GM13977 (cell line): ENCODE measurements at regions not wholly inside any gene's neighbourhood (a gene's known extent, or its start where the extent isn't known, plus 50 kb on each side); places are given as distances from the start of the nearest gene placed in this dataset.
"Not testable (repeated sequence)": the region's sequence is repeated elsewhere in the genome, so short reads cannot be mapped to it uniquely, and the experiment has no call there.

Source experiments
- DNase-seq: peaks from one replicate; pipeline ENCODE4 v3.0.0; 2012; ENCODE audit warnings: low spot score
- in situ Hi-C: fragments of 300-500 bp; cut with MboI; formaldehyde crosslinking; loops from one replicate; pipeline ENCODE4 v1.12.0; 2022; ENCODE audit warnings: low sequenced_read_pairs, low pct_unique_long_range_greater_than_20kb, mixed read lengths, inconsistent platforms; ENCODE audit not compliant: unreplicated experiment
- TF ChIP-seq, protein P1 (sequence below): IDR thresholded peaks from 2 replicates; pipeline ENCODE4 v1.5.1; 2012; ENCODE audit warnings: mild to moderate bottlenecking, control low read depth; ENCODE audit not compliant: insufficient read depth; ENCODE audit errors: extremely low read depth, missing control alignments

DNA sequence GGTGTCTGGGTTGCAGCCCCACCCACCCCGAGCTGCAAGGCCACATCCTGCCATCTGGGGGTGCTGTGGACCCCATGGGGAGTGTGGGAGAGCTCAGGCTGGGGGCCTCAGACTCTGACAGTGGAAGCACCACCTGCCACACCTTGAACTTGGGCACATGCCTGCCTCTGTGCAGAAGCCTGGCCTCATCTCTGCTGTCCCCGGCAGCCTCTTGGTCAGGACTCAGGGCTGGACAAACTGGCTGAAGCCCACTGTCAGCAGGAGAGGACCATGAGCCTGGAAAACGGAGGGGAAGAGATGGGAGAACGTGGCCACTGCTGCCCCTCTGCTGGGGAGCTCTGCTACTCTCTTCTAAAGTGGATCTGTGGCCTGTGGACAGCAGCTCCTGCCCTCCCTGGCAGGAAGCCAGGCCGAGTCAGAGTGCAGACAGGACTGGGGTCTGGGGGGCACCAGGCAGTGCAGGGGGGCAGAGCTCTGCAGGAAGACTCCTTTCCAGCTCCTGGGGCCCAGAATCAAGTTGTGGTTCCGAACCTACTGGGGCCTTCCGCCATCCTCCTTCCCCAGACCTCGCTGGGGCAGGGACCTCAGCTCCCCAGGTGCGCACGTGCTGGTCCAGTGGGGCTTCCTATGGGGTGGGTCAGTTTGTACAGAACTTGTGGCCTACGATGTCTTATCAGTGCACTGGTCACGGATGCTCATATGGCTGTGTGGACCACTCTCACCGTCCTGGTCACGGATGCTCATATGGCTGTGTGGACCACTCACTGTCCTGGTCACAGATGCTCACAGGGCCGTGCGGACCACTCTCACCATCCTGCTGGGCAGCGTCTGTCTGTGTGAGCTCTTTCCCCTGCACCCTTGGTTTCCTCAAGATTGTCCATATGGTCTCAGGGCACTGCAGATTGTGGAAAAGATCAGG, 207.7 kb downstream of the LAT start:
- TF ChIP-seq, protein P1, sequence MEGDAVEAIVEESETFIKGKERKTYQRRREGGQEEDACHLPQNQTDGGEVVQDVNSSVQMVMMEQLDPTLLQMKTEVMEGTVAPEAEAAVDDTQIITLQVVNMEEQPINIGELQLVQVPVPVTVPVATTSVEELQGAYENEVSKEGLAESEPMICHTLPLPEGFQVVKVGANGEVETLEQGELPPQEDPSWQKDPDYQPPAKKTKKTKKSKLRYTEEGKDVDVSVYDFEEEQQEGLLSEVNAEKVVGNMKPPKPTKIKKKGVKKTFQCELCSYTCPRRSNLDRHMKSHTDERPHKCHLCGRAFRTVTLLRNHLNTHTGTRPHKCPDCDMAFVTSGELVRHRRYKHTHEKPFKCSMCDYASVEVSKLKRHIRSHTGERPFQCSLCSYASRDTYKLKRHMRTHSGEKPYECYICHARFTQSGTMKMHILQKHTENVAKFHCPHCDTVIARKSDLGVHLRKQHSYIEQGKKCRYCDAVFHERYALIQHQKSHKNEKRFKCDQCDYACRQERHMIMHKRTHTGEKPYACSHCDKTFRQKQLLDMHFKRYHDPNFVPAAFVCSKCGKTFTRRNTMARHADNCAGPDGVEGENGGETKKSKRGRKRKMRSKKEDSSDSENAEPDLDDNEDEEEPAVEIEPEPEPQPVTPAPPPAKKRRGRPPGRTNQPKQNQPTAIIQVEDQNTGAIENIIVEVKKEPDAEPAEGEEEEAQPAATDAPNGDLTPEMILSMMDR: peak; percentile 19
- no peak for DNase-seq
- in situ Hi-C loops: no loop called here

DNA sequence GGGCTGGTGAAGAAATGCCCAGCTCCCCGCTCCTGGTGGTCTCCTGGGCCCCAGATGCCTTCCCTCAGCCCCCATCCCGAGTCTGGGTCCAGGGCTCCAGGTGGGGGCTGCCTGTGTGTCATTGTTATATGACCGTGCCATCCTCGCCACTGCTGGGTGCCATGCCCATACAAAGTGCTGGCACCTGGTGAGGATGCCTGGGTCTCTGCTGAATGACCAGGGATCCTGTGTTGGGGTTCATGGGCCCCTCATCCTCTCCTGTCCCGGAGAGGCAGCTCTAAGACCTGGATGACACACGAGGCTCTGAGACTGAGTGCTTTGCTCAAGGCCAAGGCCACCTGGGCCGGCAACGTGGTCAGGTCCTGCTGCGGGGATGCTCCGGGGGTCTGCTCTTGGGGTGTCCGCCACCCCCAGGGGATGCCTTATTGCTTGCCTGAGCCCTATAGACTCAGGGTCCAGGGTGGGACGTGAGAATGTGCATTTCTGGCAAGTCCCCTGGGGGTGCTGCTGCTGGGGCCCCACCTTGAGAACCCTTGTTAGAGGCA, 206.9 kb downstream of the LAT start:
- DNase-seq: not testable (repeated sequence)

DNA sequence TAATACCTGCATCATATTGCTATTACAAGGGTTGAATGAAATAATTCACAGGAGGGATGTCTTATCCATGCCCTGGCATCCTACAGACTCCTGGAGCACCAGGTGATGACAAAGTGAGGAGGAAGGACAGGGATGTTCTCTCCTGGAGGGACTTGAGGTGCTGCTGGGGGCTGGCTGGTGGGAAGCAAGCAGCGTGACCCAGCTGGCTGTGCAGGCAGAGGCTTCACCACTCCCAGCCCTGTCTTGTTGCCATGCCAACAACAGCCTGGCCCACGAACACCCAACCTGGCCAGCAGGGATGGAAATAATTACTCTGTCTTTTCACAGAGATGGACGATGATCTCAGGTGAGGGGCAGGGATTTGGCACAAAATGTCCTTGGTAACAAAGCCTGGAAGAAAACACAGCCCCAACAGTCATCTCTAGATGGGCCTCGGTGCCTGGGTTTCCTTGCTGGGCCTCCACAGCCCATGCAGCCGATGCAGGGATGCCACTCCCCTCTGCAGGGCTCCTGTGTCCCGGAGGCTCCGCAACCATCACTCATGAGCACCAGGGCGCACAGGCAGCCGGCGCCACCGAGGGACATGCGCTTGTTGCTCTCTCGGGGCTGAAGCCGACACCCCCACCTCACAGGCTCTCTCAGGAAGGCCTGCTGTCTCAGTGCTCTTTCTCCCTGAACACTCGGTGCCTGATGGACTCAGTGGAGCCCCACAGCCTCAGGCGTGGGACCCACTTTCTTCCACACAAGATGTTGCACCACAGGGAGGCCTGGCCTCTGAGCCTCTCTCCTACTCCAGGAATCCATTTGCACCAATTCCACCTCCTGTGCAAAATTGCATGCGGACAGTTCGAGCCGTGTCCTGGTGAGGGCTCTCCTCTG, 205.9 kb downstream of the LAT start:
- in situ Hi-C loops: not testable (repeated sequence)

More for the DNA sequence above, 206.9 kb downstream of the LAT start:
- in situ Hi-C loops: not testable (repeated sequence)

DNA sequence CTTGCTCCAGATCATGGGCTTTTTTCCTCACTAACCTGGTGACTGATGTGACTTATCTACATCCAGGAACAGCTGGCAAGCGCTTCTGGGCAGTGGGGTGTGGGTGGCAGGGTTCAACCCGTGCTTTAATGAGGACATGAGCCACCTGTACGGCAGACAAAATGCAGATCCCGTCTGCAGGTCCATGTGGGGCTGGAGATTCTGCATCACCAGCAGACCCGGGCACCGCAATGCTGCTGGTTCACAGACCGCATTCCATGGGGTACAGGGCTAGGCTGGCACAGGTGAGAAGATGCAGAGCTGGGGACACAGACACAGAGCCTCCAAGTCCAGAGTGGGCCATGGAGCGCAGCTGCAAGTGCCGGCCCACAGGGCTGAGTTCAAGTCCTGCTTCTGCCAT, 204.0 kb downstream of the LAT start:
- in situ Hi-C loops, DNase-seq: not testable (repeated sequence)

More for the DNA sequence above, 205.9 kb downstream of the LAT start:
- not testable (repeated sequence) for DNase-seq

DNA sequence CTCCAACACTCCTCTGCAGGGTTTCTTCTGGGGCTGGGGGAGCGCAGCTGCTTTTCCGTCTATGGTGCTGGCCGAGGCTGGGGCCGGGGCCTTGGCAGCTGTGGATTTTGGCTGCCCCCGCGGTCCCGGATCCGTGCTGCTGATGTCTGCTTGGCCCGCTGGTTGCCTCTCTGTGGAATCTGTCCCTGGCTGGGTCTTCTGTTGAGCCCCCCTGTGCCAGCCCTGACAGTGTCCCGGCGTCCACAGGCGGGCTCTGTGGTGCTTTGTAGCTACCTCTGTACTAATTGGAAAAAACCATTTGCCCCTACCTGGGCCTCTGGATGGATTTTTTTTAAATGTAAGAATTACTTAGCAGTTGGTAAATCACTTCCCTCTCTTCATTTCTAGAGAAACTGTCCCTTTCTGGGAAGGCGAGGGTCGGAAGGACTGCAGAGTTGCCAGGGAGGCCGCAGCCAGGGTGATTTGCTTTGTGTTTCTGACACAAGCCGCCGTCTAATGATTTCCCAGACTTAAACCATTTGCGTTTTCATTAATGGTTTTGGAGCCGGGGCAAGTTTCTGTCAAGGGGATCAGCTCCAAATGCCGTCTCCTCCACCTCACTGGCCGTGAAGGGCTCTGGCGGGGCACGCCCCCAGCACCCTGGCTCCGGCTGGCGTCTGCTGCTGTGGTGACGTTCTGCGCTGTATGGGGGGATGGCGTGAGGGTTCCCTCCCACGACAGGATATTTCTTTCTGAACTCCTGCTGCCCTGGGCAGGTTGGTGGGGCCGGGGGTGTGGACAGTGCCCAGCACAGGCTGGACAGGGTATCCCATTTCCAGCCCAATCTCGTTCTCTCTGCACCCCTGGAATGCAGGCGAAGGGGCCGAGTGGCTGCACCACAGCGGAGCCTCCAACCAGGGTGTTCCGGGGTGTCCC, 201.7 kb downstream of the LAT start:
- DNase-seq, in situ Hi-C loops: not testable (repeated sequence)

DNA sequence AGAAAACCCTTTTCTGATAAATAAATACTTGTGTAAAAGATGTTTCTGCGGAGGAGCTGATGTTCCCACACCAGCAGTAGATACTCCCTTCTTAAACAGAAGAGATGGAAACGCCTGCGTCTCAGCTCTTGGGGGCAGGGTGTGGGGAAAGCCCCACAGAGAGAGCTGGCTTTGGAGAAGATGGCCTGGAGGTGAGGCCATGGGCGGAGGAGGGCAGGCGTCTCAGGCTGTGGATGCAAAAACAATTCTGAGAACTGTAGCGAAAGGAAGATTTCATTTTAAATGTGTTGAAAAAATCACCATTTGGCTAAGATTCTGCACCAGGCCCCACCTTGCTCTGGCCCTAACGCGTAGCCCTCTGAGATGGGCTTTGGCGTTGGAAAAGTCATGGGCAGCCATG, 201.0 kb downstream of the LAT start:
- in situ Hi-C loops, DNase-seq: not testable (repeated sequence)

DNA sequence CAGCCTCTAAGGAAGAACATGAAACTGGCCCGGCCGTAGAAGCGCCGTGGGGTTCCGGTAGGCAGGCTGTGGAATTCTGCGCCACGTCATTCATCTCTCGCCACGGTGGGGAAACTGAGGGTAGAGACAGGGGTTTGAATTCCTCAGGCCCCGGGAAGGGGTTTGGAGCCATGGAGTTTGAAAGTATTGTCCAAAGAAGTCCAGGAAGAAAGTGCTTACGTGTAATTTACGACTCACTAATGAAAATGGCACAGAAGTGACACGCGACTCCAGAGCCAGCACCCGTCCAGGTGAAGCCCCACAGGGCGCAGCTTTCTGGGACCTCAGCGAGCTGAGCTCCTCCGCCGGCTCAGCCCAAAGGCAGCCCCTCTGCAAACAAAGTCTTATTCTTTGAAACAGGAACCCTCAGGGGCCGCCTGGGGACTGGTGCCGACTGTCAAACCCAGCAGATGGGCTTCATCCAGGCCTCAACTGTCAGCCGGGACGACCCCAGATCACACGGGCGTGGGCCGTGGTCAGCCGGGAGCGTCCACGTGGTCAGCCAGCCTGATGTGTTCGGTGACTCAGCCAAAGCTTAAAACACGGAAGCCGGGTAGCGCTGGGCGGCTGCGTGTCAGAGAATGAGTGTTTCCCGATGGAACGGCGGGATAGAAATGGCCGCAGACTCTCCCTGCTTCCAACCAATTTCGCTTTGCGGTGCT, 200.0 kb downstream of the LAT start:
- DNase-seq, in situ Hi-C loops: not testable (repeated sequence)

DNA sequence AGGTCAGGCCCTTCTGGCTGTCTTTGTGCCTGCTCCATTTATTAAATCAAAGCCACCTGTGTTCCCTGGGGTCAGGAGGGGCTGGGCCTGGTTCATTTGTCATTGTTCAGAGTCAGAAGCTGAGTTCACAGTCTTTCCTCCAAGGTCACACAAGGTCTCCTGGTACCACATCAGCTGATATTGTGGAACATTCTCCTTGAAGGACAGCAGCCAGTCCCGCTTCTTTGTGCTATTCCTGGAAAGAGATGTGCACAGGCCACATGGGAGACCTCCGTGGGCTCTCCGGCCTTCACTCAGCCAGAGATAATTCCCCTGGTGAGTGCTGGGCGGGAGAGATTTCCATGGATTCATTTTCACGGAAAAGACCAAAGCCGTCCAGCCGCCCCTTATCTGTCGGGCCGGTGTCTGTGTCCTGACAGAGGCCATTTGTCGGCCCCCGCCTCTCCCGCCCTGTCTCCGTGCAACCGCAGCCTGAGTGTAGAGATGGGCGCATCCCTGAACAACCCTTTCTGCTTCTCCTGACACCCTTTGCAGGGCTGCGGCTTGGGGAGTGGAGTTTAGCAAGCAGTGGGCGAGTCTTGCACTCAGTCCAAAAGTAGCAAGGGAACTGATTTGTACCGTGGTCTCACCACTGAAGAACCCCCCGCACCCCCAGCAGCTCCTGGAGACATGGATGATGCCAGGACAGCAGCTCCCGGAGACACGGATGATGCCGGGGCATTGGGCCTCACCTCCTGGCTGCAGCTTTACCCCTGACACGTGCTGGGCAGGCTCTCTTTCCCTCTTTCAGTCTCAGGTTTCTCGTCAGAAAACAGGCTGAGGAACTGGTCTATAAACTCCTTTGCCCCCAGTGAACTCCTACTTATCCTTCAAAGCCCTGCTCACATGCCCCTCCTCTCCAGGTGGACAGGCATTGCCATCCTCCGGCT, 198.4 kb downstream of the LAT start:
- DNase-seq, in situ Hi-C loops: not testable (repeated sequence)

DNA sequence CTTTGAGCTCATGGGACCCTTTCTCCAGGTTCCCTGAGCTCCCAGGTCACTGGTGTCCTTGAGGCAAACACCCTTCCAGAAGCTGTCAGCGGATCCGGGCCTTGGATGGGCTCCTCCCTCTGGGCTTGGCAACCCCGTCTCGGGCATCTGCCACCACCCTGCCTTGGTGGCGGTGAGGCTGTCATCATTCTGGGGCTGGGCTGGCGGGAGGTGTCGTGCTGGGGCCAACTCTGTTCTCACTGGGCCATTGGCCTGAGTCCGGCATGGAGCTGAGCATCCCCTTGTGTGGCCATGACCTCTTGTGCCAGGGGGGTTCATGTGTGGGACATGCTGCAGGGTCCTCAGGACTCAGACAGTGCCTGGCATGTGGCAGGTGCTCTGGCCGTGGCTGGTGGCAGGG, 197.6 kb downstream of the LAT start:
- no peak for DNase-seq
- TF ChIP-seq, protein P1: no peak
- in situ Hi-C loops: no loop called here

DNA sequence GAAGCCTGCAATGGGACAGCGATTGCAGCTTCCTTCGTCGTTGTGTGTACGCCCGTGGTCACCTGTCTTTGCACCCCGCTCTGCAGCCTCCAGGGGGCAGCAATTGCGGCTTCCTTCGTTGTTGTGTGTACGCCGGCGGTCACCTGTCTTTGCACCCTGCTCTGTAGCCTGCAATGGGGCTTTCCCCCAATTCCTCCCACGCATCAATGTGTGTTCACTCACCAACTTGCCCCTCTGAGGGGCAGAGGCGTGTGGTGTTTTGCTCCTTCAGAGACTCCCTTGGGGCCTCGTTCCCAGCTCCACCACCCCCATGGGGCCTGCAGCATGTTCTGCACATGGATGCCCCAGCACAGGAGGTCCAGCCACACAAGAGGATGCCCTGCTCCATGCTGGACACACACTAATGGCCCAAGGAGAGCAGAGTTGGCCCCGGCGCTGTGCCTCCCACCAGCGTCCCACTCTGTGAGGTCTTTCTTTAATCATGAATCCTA, 197.1 kb downstream of the LAT start:
- DNase-seq, in situ Hi-C loops: not testable (repeated sequence)

DNA sequence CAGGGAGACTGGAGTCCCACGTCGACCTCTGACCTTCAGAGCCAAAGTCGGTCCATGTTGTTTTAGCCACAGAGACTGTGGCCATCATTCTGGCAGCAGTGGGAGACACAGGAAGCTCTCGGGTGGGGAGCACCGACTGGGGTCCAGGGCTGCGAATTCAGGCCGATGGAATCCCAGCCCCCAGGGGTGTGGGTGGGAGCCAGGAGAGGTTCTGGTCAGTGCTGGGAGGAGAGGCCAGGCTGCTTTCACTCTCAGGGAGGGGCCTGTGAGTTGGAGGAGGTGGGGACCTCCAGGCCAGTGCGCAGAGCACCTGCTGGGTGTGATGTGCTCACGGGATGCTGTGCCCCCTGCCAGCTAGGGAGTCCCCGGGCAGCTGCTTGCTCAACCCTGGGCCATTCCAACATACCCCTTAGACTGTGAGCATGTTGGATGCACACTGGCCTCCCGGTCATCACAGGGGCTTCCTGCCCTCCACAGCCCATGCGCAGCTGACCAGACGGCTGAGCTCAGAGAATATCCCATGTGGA, 196.5 kb downstream of the LAT start:
- DNase-seq, in situ Hi-C loops: not testable (repeated sequence)

DNA sequence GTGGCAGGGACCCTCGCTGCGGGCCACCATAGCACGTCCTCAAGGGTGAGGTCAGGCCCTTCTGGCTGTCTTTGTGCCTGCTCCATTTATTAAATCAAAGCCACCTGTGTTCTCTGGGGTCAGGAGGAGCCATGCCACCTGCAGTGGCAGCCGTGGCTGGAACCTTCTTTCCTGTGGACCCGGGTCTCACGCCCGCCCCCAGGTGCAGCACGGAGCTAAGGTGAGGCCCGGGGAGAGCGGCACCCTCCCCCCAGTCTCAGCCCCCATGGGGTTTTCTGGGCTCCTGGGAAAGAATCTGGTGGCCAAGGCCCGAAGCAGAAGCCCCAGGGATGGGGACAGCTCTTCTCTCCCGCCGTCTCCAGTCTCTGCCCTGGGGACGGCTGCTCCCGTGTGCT, 195.4 kb downstream of the LAT start:
- in situ Hi-C loops: not testable (repeated sequence)

More for the DNA sequence above, 195.4 kb downstream of the LAT start:
- not testable (repeated sequence) for DNase-seq
